ENCODE measurements at regions not wholly inside any gene's neighbourhood (a gene's known extent, or its start where the extent isn't known, plus 50 kb on each side); places are given as distances from the start of the nearest gene placed in this dataset.
A peak's percentile ranks its signal among the peaks of the same experiment; 100 is the strongest.

GRCh38 chr6:12221856-12222255 lies 68.3 kb upstream of the EDN1 start:
- no peak for DNase-seq
- H3K27me3 Mint-ChIP-seq (ENCODE audit: low read depth) = no peaks in the 10 kb centered on the region
- H3K27ac Mint-ChIP-seq = no peak overlapping the region
- intact Hi-C loops (cut with micrococcal nuclease) = no loop called here
- H3K9me3 Mint-ChIP-seq = no peaks in the 10 kb centered on the region
- no peaks in the 10 kb centered on the region for H3K36me3 Mint-ChIP-seq (ENCODE audit: low read depth)
- H3K4me1 Mint-ChIP-seq (ENCODE audit: low read depth) = no peaks in the 10 kb centered on the region
- CTCF ChIA-PET = no interaction called here
- H3K4me3 Mint-ChIP-seq = no peak overlapping the region

GRCh38 chr6:12222405-12223366 lies 67.5 kb upstream of the EDN1 start:
- no peaks in the 10 kb centered on the region for H3K4me1 Mint-ChIP-seq (ENCODE audit: low read depth)
- no peak for DNase-seq
- no peak overlapping the region for H3K4me3 Mint-ChIP-seq
- H3K27me3 Mint-ChIP-seq (ENCODE audit: low read depth) = no peaks in the 10 kb centered on the region
- CTCF ChIA-PET = no interaction called here
- H3K27ac Mint-ChIP-seq = no peak overlapping the region
- H3K9me3 Mint-ChIP-seq = no peaks in the 10 kb centered on the region
- H3K36me3 Mint-ChIP-seq (ENCODE audit: low read depth) = no peaks in the 10 kb centered on the region
- intact Hi-C loops (cut with micrococcal nuclease) = no loop called here

GRCh38 chr6:12223383-12223782 lies 66.8 kb upstream of the EDN1 start:
- intact Hi-C loops (cut with micrococcal nuclease) = no loop called here
- Mint-ChIP-seq H3K27ac (no peak overlapping the region), H3K4me1 (ENCODE audit: low read depth) (no peaks in the 10 kb centered on the region), H3K36me3 (ENCODE audit: low read depth) (no peaks in the 10 kb centered on the region), H3K9me3 (no peaks in the 10 kb centered on the region), H3K4me3 (no peak overlapping the region), H3K27me3 (ENCODE audit: low read depth) (no peaks in the 10 kb centered on the region)
- CTCF ChIA-PET = no interaction called here
- DNase-seq = no peak

- Mint-ChIP-seq H3K27ac (no peak overlapping the region), H3K36me3 (ENCODE audit: low read depth) (no peaks in the 10 kb centered on the region), H3K27me3 (ENCODE audit: low read depth) (no peaks in the 10 kb centered on the region), H3K4me1 (ENCODE audit: low read depth) (peaks cover 6% of the 10 kb centered on the region), H3K9me3 (no peaks in the 10 kb centered on the region), H3K4me3 (no peak overlapping the region)
- DNase-seq = no peak
- CTCF ChIA-PET = no interaction called here
- intact Hi-C loops (cut with micrococcal nuclease) = no loop called here
Observed at GRCh38 chr6:12224251-12224650, 65.9 kb upstream of the EDN1 start.

- peaks cover 27% of the 10 kb centered on the region for H3K4me1 Mint-ChIP-seq (ENCODE audit: low read depth)
- DNase-seq = no peak
- H3K4me3 Mint-ChIP-seq = no peak overlapping the region
- H3K27me3 Mint-ChIP-seq (ENCODE audit: low read depth) = no peaks in the 10 kb centered on the region
- H3K36me3 Mint-ChIP-seq (ENCODE audit: low read depth) = no peaks in the 10 kb centered on the region
- no peak overlapping the region for H3K27ac Mint-ChIP-seq
- CTCF ChIA-PET = interaction anchor here (1.4 kb wide), 1 partner anchor 573 kb away, joined by 5 read pairs; no protein-coding TSS in a partner anchor
- intact Hi-C loops (cut with micrococcal nuclease) = no loop called here
- H3K9me3 Mint-ChIP-seq = no peaks in the 10 kb centered on the region
Observed at GRCh38 chr6:12228447-12229146, 61.6 kb upstream of the EDN1 start.

- Mint-ChIP-seq H3K9me3 (no peaks in the 10 kb centered on the region), H3K4me3 (no peak overlapping the region), H3K36me3 (ENCODE audit: low read depth) (no peaks in the 10 kb centered on the region), H3K4me1 (ENCODE audit: low read depth) (peaks cover 34% of the 10 kb centered on the region), H3K27ac (no peak overlapping the region), H3K27me3 (ENCODE audit: low read depth) (no peaks in the 10 kb centered on the region)
- CTCF ChIA-PET = interaction anchor here (1.4 kb wide), 1 partner anchor 574 kb away, joined by 5 read pairs; no protein-coding TSS in a partner anchor
- no peak for DNase-seq
- intact Hi-C loops (cut with micrococcal nuclease) = no loop called here
Observed at GRCh38 chr6:12229332-12229731, 60.8 kb upstream of the EDN1 start.

- Mint-ChIP-seq H3K27me3 (ENCODE audit: low read depth) (no peaks in the 10 kb centered on the region), H3K36me3 (ENCODE audit: low read depth) (no peaks in the 10 kb centered on the region), H3K27ac (no peak overlapping the region), H3K4me3 (no peak overlapping the region), H3K4me1 (ENCODE audit: low read depth) (peaks cover 34% of the 10 kb centered on the region), H3K9me3 (no peaks in the 10 kb centered on the region)
- intact Hi-C loops (cut with micrococcal nuclease) = loop anchor here (5.0 kb wide), 3 partner anchors 178 to 518 kb away; no protein-coding TSS in a partner anchor
- CTCF ChIA-PET = no interaction called here
- no peak for DNase-seq
Observed at GRCh38 chr6:12230523-12230922, 59.6 kb upstream of the EDN1 start.

GRCh38 chr6:12232339-12232738 lies 57.8 kb upstream of the EDN1 start:
- H3K36me3 Mint-ChIP-seq (ENCODE audit: low read depth) = no peaks in the 10 kb centered on the region
- no peaks in the 10 kb centered on the region for H3K9me3 Mint-ChIP-seq
- intact Hi-C loops (cut with micrococcal nuclease) = loop anchor here (2.0 to 5.0 kb wide), 4 partner anchors 180 to 520 kb away; no protein-coding TSS in a partner anchor
- no peak overlapping the region for H3K27ac Mint-ChIP-seq
- peak; percentile 11 for DNase-seq
- CTCF ChIA-PET = interaction anchor here (0.8 to 2.2 kb wide), 9 partner anchors 9 to 585 kb away, joined by 3 to 24 read pairs (median 5); partner anchors contain the start of gene EDN1
- peaks cover 34% of the 10 kb centered on the region for H3K4me1 Mint-ChIP-seq (ENCODE audit: low read depth)
- no peak overlapping the region for H3K4me3 Mint-ChIP-seq
- no peaks in the 10 kb centered on the region for H3K27me3 Mint-ChIP-seq (ENCODE audit: low read depth)

GRCh38 chr6:12232821-12233220 lies 57.3 kb upstream of the EDN1 start:
- no peaks in the 10 kb centered on the region for H3K36me3 Mint-ChIP-seq (ENCODE audit: low read depth)
- no peak for DNase-seq
- CTCF ChIA-PET = interaction anchor here (0.8 to 2.2 kb wide), 12 partner anchors 9 to 586 kb away, joined by 3 to 24 read pairs (median 4); partner anchors contain the start of gene EDN1
- H3K4me3 Mint-ChIP-seq = no peak overlapping the region
- H3K27me3 Mint-ChIP-seq (ENCODE audit: low read depth) = no peaks in the 10 kb centered on the region
- intact Hi-C loops (cut with micrococcal nuclease) = loop anchor here (1.0 to 5.0 kb wide), 5 partner anchors 8 to 521 kb away; no protein-coding TSS in a partner anchor
- no peak overlapping the region for H3K27ac Mint-ChIP-seq
- no peaks in the 10 kb centered on the region for H3K9me3 Mint-ChIP-seq
- H3K4me1 Mint-ChIP-seq (ENCODE audit: low read depth) = peaks cover 34% of the 10 kb centered on the region

- no peak overlapping the region for H3K27ac Mint-ChIP-seq
- CTCF ChIA-PET = interaction anchor here (0.6 to 2.2 kb wide), 11 partner anchors 48 to 674 kb away, joined by 3 to 24 read pairs (median 4); partner anchors contain the start of gene EDN1
- intact Hi-C loops (cut with micrococcal nuclease) = loop anchor here (1.0 to 5.0 kb wide), 13 partner anchors 7 to 649 kb away; partner anchors contain the start of gene HIVEP1
Observed at GRCh38 chr6:12233693-12234571, 56.2 kb upstream of the EDN1 start.

GRCh38 chr6:12235341-12235740 lies 54.8 kb upstream of the EDN1 start:
- no peaks in the 10 kb centered on the region for H3K9me3 Mint-ChIP-seq
- DNase-seq = no peak
- no peaks in the 10 kb centered on the region for H3K36me3 Mint-ChIP-seq (ENCODE audit: low read depth)
- H3K4me3 Mint-ChIP-seq = no peak overlapping the region
- CTCF ChIA-PET = no interaction called here
- intact Hi-C loops (cut with micrococcal nuclease) = loop anchor here (2.0 kb wide), 1 partner anchor 323 kb away; no protein-coding TSS in a partner anchor
- H3K27ac Mint-ChIP-seq = no peak overlapping the region
- no peaks in the 10 kb centered on the region for H3K27me3 Mint-ChIP-seq (ENCODE audit: low read depth)
- H3K4me1 Mint-ChIP-seq (ENCODE audit: low read depth) = peaks cover 22% of the 10 kb centered on the region

More at GRCh38 chr6:12233693-12234571, 56.2 kb upstream of the EDN1 start:
- no peaks in the 10 kb centered on the region for H3K27me3 Mint-ChIP-seq (ENCODE audit: low read depth)
- no peak overlapping the region for H3K4me3 Mint-ChIP-seq
- H3K9me3 Mint-ChIP-seq = no peaks in the 10 kb centered on the region
- no peaks in the 10 kb centered on the region for H3K36me3 Mint-ChIP-seq (ENCODE audit: low read depth)
- H3K4me1 Mint-ChIP-seq (ENCODE audit: low read depth) = peaks cover 31% of the 10 kb centered on the region
- DNase-seq = peak; percentile 53
